SU-DHL-6 (cell line): ENCODE measurements at regions not wholly inside any gene's neighbourhood (a gene's known extent, or its start where the extent isn't known, plus 50 kb on each side); places are given as distances from the start of the nearest gene placed in this dataset.
"Not testable (repeated sequence)": the region's sequence is repeated elsewhere in the genome, so short reads cannot be mapped to it uniquely, and the experiment has no call there.

Experiments
- H2AFZ ChIP-seq: fragments of 200-600 bp; sonication (generic); 2 replicates; pipeline ENCODE4 v1.6.1; 2014; ENCODE audit warnings: low read depth, mild to moderate bottlenecking, moderate library complexity, mixed read lengths, antibody characterized with exemption, low read length; ENCODE audit not compliant: severe bottlenecking
- H3F3A ChIP-seq: fragments of 200-600 bp; shearing (Covaris generic); 2 replicates; pipeline ENCODE4 v1.6.0; 2016; ENCODE audit warnings: antibody characterized with exemption, mild to moderate bottlenecking; ENCODE audit not compliant: insufficient read depth
- H3K27ac ChIP-seq: fragments of 200-600 bp; sonication (generic); 2 replicates; pipeline ENCODE4 v1.5.1; 2016; ENCODE audit warnings: low read depth, mild to moderate bottlenecking, low read length, moderate library complexity, mixed read lengths
- H3K27me3 ChIP-seq: fragments of 200-600 bp; sonication (generic), shearing (Covaris generic); 2 replicates; pipeline ENCODE4 v1.6.0; 2014; ENCODE audit warnings: mild to moderate bottlenecking, low read length
- H3K36me3 ChIP-seq: fragments of 200-600 bp; sonication (generic); 2 replicates; pipeline ENCODE4 v1.6.1; 2014; ENCODE audit warnings: mild to moderate bottlenecking, low read length, mixed read lengths
- H3K4me2 ChIP-seq: fragments of 300-600, 200-600 bp; shearing (Covaris generic), sonication (generic); 2 replicates; pipeline ENCODE4 v1.6.0; 2014; ENCODE audit warnings: low read length, low read depth, mild to moderate bottlenecking; ENCODE audit not compliant: poor library complexity, severe bottlenecking
- H3K4me3 ChIP-seq: fragments of 200-600 bp; sonication (generic); 2 replicates; pipeline ENCODE4 v1.5.1; 2014; ENCODE audit warnings: antibody characterized with exemption, low read length, mild to moderate bottlenecking, mixed read lengths; ENCODE audit not compliant: insufficient read depth, poor library complexity, severe bottlenecking
- H3K79me2 ChIP-seq: fragments of 200-600 bp; sonication (generic); 2 replicates; pipeline ENCODE4 v1.6.1; 2014; ENCODE audit warnings: mild to moderate bottlenecking, low read length, moderate library complexity; ENCODE audit not compliant: insufficient read depth
- H3K9ac ChIP-seq: fragments of 200-600 bp; sonication (generic); 2 replicates; pipeline ENCODE4 v1.7.0; 2014; ENCODE audit warnings: mild to moderate bottlenecking, low read length
- H3K9me2 ChIP-seq: fragments of 200-600 bp; sonication (generic); replicated peaks from 2 replicates; pipeline ENCODE4 v1.6.1; 2014; ENCODE audit warnings: low read length; ENCODE audit not compliant: insufficient read depth
- H3K9me3 ChIP-seq: fragments of 200-600 bp; sonication (generic); 2 replicates; pipeline ENCODE4 v1.6.1; 2014; ENCODE audit warnings: low read length, mixed read lengths; ENCODE audit not compliant: insufficient read depth
- H4K20me1 ChIP-seq: fragments of 200-600 bp; sonication (generic); 2 replicates; pipeline ENCODE4 v1.6.1; 2014; ENCODE audit warnings: low read depth, mild to moderate bottlenecking, antibody characterized with exemption, low read length, moderate library complexity, mixed read lengths
- CTCF ChIP-seq: fragments of 200-600 bp; sonication (generic); IDR thresholded peaks from one replicate; pipeline ENCODE4 v1.5.1; 2017; ENCODE audit warnings: antibody characterized with exemption, mild to moderate bottlenecking, low read length, moderate library complexity; ENCODE audit not compliant: insufficient read depth, poor library complexity, severe bottlenecking
- EZH2phosphoT487 ChIP-seq: fragments of 200-600 bp; sonication (generic), shearing (Covaris generic); conservative IDR thresholded peaks from 2 replicates; pipeline ENCODE4 v1.6.1; 2018; ENCODE audit warnings: mild to moderate bottlenecking, antibody characterized with exemption, low read length, moderate library complexity, mixed read lengths

- Histone ChIP-seq H3K27ac (no peak overlapping the region), H3K4me2 (no peak overlapping the region), H3K9ac (no peak overlapping the region), H3K27me3 (no peaks in the 10 kb centered on the region), H3K4me3 (no peak overlapping the region), H3K79me2 (no peaks in the 10 kb centered on the region), H3K9me2 (no peaks in the 10 kb centered on the region), H4K20me1 (no peaks in the 10 kb centered on the region), H3K9me3 (no peaks in the 10 kb centered on the region), H3F3A (no peaks in the 10 kb centered on the region), H2AFZ (no peak overlapping the region), H3K36me3 (no peaks in the 10 kb centered on the region)
- TF ChIP-seq EZH2phosphoT487 (no peak), CTCF (peak; percentile 19)
Observed at GRCh38 chr16:35102780-35103403, 1643.5 kb downstream of the TP53TG3F start.

- H3F3A ChIP-seq, H3K9me2 ChIP-seq, H3K27ac ChIP-seq, H3K79me2 ChIP-seq, H3K27me3 ChIP-seq, H3K9me3 ChIP-seq, H3K4me3 ChIP-seq, H3K36me3 ChIP-seq, H3K9ac ChIP-seq, H2AFZ ChIP-seq, H3K4me2 ChIP-seq, H4K20me1 ChIP-seq: not testable (repeated sequence)
Observed at GRCh38 chr16:35111772-35112171, 1652.4 kb downstream of the TP53TG3F start.

GRCh38 chr16:35131429-35131828 is 1672.0 kb downstream of the TP53TG3F start:
- no peak for TF ChIP-seq CTCF
- no peak for TF ChIP-seq EZH2phosphoT487
- no peak overlapping the region for H2AFZ ChIP-seq
- no peaks in the 10 kb centered on the region for H3K27me3 ChIP-seq
- no peaks in the 10 kb centered on the region for H3K36me3 ChIP-seq
- H4K20me1 ChIP-seq = no peaks in the 10 kb centered on the region
- no peaks in the 10 kb centered on the region for H3K9me3 ChIP-seq
- no peaks in the 10 kb centered on the region for H3F3A ChIP-seq
- no peak overlapping the region for H3K9ac ChIP-seq
- H3K79me2 ChIP-seq = no peaks in the 10 kb centered on the region
- no peak overlapping the region for H3K27ac ChIP-seq
- no peaks in the 10 kb centered on the region for H3K9me2 ChIP-seq
- H3K4me3 ChIP-seq = no peak overlapping the region
- H3K4me2 ChIP-seq = no peak overlapping the region

- Histone ChIP-seq H3K79me2 (no peaks in the 10 kb centered on the region), H3K4me3 (no peak overlapping the region), H3K4me2 (no peak overlapping the region), H3K27me3 (no peaks in the 10 kb centered on the region), H3K9me3 (no peaks in the 10 kb centered on the region), H3K36me3 (no peaks in the 10 kb centered on the region), H2AFZ (no peak overlapping the region), H3F3A (no peaks in the 10 kb centered on the region), H3K27ac (no peak overlapping the region), H3K9me2 (no peaks in the 10 kb centered on the region), H3K9ac (no peak overlapping the region), H4K20me1 (no peaks in the 10 kb centered on the region)
- TF ChIP-seq CTCF = no peak
- no peak for TF ChIP-seq EZH2phosphoT487
Observed at GRCh38 chr16:35134471-35134870, 1675.1 kb downstream of the TP53TG3F start.
